ENCODE measurements at regions not wholly inside any gene's neighbourhood (a gene's known extent, or its start where the extent isn't known, plus 50 kb on each side); places are given as distances from the start of the nearest gene placed in this dataset.

DNA sequence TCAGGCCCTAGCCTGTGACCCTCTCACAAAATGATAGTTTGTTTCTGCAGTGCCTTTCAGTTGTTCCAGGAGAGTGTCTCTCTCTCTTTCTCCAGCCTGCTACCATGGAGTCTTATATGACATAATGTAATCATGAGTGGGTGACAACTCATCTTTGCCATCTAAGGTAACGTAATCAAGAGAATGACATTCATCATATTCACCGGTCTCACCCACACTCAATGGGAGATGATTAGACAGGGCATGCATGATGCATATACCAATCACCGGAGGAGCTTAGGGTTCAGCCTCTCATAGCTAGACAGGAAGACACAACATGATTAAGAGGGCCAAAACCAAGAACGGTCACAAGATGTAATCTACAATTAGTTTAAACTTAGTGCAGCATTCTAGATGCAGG, 97.1 kb upstream of the FAM9B start:
- TF ChIP-seq, protein P1, sequence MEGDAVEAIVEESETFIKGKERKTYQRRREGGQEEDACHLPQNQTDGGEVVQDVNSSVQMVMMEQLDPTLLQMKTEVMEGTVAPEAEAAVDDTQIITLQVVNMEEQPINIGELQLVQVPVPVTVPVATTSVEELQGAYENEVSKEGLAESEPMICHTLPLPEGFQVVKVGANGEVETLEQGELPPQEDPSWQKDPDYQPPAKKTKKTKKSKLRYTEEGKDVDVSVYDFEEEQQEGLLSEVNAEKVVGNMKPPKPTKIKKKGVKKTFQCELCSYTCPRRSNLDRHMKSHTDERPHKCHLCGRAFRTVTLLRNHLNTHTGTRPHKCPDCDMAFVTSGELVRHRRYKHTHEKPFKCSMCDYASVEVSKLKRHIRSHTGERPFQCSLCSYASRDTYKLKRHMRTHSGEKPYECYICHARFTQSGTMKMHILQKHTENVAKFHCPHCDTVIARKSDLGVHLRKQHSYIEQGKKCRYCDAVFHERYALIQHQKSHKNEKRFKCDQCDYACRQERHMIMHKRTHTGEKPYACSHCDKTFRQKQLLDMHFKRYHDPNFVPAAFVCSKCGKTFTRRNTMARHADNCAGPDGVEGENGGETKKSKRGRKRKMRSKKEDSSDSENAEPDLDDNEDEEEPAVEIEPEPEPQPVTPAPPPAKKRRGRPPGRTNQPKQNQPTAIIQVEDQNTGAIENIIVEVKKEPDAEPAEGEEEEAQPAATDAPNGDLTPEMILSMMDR (optimal IDR thresholded peaks at IDR 0.05 in 1 of 3, IDR thresholded peaks at IDR 0.05 in 1 of 3, conservative IDR thresholded peaks at IDR 0.05 in 1 of 3; ENCODE audit: extremely low read depth in 1 of 3, insufficient read depth in 2 of 3, low read length in 3 of 3): no peak
- TF ChIP-seq EZH2 (IDR thresholded peaks at IDR 0.05; ENCODE audit: low read length): no peak

Measured in keratinocyte (primary cell).